HPDE6-E6E7 (cell line): ENCODE measurements at regions not wholly inside any gene's neighbourhood (a gene's known extent, or its start where the extent isn't known, plus 50 kb on each side); places are given as distances from the start of the nearest gene placed in this dataset.
"Not testable (repeated sequence)": the region's sequence is repeated elsewhere in the genome, so short reads cannot be mapped to it uniquely, and the experiment has no call there.

ENCODE experiments used
- DNase-seq: peaks from one replicate; pipeline ENCODE4 v3.0.0; 2011; ENCODE audit warnings: missing footprints; ENCODE audit errors: extremely low spot score

DNA sequence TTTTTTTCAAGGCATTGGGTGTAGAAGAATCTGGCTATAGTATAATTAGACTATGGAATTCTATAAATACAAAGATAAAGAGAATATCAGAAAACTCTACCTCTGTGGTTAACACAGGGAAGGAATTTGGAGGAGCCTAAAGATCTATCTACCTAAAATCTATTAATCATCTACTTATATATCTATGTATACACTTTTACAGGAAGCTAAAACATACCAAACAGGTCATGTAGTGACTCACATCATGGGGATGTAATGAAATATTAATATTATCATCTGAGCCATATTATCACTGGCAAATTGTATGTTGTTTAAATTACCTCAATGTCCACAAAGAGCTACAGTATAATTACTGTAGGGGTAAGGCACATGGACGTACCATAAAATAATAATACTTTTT lies 1748.2 kb downstream of the EFNA5 start:
- peak; percentile 12 for DNase-seq

DNA sequence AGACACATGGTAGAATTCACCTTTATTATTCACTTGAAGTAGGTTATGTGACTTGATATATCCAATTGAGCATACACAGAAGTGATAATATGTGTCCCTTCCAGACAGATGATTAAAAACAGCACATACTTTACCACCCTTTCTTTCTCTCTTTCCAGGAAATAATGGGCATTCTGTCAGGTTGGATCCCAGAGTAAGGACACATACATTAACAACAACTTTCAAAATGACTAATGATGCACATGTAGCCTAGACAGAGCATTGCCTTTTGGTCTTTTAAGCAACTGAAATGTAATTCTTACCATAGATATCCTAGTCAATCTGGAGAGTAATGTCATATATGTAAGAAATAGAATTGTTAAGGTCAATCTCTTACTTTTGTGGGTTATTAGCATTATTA lies 1748.7 kb downstream of the EFNA5 start:
- no peak for DNase-seq

DNA sequence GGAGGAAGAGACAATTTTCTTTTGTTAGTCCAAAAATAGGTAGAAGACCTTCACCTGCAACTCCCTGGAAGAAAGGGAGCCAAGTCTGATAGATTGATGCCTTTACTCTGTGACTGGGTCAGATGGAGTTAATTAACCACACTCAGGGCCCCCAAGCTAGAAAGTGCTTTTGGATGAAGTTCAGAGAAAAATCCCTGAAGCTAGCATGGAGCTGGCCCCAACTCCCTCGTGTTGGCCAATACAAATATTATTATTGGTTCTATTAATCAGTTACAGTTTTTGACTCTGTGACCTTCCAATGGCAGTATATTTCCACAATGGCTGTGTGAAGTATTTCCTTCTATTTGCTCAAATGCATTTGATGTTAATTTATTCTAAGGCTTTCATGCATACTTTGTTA lies 1753.5 kb downstream of the EFNA5 start:
- DNase-seq = no peak

- DNase-seq = no peak
Observed at GRCh38 chr5:105907016-105907415, 1763.7 kb downstream of the EFNA5 start.

- no peak for DNase-seq
Observed at GRCh38 chr5:105905392-105905791, 1765.3 kb downstream of the EFNA5 start.

GRCh38 chr5:105903069-105903468 lies 1767.7 kb downstream of the EFNA5 start:
- DNase-seq = no peak

DNA sequence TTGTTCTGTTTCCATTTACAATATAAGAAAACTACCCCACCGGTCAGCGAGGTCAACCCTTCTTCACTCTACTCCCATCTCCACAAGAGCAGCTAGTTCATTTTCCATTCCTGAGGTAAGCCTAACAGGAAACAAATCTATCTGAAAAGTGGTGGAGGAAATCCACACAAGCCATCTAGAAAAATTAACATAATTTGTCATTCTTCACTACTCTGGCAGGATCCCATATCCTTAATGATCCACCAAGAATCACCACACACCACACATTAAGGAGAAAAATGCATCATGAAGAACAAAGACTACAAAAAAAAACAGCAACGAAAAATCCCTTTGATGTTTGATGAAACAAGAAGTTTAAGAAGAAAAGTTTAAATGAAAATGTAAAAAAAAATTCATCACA lies 1771.0 kb downstream of the EFNA5 start:
- no peak for DNase-seq

DNA sequence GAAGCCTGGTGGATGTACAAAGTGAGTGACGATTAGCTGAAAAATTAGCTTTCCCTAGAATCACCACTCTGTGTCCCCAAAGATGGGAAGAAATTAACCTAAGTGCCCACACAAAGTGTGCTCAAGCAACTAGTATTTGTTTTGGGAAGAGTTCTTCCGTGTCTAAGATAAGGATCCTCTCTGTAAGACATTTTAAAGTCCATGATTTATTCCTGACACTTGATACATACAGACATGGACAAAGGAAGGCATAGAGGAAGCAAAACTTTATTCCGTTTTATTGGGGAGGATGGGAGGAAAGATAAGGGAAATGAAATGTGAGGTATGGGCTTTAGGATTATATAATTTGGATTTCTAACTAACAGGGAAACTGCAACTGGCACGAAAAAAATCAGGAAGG lies 1772.6 kb downstream of the EFNA5 start:
- DNase-seq = no peak

DNA sequence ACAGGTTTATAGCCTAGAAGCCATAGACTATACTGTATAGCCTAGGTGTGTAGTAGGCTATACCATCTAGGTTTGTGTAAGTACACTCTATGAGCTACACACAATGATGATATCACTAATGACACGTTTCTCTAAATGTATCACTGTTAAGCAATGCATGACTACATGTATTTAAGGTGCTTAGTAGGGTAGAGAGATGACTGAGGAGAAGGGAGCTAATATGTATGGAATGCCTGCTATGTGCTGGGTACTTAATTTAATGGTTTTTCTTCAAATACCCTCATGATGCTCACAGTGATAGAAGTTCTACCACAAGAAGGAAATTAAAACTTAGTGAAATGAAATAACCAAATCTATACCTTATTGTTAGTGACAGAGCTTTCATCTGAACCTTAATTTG lies 1785.5 kb downstream of the EFNA5 start:
- DNase-seq = no peak

DNA sequence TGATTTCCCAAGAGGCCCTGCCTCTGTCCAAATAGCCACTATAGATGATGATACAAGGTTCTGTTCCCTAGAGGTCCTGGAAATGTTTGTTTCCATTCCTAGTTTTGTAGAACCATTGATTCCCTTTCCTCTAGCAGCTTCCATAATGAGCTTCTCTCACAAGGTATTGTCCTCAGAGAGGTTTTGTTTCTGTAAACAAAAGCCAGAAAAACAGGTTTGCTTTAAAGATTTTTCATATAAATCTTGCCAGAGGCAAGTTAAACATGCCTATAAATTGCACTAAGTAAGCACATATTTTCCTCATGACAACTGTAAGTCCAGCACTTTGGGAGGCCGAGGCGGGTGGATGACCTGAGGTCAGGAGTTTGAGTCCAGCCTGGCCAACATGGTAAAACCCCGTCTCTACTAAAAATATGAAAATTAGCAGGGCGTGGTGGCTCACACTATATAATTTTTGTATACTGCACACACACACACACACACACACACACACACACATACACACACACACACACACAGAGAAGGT lies 1787.7 kb downstream of the EFNA5 start:
- DNase-seq = peak; percentile 19

GRCh38 chr5:105878402-105878801 lies 1792.3 kb downstream of the EFNA5 start:
- no peak for DNase-seq

DNA sequence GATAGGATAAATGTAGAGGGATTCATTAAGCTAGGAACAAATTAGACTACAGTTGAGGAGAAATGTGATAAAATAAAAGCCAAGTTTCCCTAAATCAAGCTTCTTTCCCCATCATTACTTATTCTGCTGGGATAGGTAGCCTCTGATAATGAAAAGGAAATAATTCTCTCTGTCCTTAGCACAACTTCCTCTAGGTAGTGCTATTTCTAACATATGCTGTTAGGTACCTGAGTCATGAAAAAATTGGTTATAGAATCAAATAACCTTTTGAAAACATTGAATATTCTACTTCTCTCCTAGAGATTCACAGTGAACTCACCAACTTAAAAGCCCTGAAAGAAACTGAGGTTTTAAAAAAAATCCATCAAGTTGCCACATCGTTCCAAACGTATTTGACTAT lies 1793.1 kb downstream of the EFNA5 start:
- peak; percentile 3 for DNase-seq

- DNase-seq = no peak
Observed at GRCh38 chr5:105874316-105874715, 1796.4 kb downstream of the EFNA5 start.

DNA sequence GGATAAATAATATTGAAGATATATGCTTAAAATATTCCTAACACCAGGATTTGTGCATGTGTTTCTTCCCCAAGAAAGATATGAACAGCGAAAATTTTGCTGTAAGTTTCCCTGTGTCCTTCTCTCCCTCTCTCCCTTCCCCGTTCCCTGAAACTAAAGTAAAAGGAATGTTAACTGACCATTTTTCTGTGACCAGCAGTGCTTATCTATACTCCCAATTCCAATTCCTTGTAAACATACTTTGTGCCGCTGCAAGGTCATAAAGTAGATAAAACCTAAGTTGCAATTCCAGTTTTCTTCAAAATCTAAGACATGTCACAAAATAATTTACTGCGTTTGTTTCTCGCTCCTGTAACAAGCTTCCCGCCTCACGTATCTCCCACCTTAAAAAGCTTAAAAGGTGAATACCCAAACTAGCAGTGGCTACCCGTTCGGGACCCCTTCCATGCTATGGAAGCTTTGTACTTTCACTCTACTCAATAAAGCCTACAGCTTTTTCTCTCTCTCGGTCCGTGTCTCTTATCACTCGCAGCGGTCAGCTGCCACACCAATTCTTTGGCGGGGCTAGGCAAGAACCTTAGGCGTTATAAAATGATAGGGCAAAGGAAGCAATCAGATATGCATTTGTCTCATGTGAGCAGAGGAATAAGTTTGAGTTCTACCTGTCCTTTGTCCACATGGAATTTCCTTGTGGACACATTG lies 1798.0 kb downstream of the EFNA5 start:
- no peak for DNase-seq

DNA sequence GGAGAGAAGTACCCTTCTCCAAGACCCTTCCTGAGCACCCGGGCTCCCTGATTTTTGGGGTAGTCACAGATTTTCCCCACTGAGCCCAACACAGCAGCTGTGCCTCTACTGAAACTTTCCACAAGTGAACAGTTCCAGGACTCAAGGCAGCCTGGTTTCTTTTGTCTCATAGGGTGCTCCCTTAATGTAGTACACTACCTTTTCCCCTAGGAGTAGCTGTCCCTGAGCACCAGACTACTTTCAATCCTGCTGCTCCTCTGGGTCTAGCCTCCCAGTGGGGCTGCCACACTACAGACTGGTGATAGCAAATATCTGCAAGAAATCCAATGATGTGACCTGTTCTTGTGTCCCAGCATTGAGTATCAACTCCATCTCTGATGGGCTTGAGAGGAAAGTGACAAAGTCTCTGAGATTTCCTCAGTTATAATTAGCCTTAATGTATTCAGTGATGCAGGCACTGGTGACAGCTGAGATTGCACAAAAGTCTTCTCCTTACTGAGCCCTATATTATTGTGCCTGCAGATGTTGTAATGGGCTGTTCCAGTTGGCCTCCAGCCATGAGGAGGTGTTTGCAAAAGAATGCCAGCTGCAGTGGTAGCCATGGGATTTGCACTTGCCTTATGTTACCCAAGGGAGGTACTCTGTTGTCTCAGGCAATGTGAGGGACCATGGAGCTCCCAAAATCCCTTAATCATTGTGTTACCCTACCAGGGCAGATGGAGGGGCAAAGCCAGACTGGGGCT lies 1802.5 kb downstream of the EFNA5 start:
- DNase-seq = no peak

DNA sequence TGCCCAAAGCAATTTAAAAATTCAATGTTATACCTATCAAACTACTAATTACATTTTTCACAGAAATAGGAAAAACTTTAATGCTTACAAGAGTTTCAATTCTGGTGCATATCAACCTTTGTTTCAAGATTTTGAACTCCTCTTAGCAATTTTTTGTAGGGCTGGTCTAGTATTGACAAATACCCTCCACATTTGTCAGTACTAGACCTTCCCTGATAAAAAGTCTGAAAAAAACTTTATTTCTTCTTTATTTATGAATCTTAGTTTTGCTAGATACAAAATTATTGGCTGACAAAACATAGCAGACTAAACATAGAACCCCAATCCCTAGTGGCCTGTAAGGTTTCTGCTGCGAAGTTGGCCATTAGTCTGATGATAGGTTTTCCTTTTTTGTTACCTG lies 1804.9 kb downstream of the EFNA5 start:
- DNase-seq = no peak

DNA sequence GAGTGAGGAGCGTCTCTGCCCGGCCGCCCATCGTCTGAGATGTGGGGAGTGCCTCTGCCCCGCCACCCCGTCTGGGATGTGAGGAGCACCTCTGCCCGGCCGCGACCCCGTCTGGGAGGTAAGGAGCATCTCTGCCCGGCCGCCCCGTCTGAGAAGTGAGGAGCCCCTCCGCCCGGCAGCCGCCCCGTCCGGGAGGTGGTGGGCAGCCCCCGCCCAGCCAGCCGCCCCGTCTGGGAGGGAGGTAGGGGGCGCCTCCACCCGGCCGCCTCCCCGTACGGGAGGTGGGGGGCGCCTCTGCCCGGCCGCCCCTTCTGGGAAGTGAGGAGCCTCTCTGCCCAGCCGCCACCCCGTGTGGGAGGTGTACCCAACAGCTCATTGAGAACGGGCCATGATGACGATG lies 1811.4 kb downstream of the EFNA5 start:
- DNase-seq = not testable (repeated sequence)

GRCh38 chr5:105849701-105850100 lies 1821.0 kb downstream of the EFNA5 start:
- DNase-seq = no peak

DNA sequence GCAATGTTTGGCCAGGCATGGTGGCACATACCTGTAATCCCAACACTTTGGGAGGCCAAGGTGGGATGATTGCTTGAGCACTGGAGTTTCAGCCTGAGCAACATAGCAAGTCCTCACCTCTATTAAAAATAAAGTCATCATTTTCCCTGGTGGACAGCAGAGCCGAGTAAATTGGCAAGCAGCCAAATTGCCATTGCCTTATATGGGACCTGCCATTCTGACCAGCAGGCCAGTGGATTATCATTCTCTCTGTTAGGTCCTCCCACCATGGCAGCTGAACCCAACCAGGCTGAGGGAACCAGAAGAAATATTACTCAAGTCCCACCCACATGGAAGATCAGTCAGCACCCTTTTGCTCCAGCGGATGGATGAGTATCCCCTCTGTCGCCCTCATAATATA lies 1829.9 kb downstream of the EFNA5 start:
- no peak for DNase-seq

DNA sequence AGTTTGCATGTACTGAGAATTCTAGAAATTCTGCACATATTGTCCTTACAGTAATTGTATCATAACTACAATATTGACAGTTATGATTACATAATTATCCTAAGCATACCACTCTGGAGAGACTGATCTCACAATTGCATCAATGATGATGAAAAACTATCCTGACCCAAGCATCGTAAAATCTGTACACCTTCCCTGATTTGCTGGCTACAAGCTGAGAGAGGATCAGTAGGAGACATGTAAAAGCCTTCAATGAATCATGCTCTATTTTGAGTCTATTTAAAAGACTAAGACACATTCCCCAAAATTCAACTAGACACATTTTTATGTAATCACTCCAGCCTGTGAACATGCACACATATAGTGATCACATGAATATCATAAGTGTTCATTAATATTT lies 1833.8 kb downstream of the EFNA5 start:
- DNase-seq = no peak

DNA sequence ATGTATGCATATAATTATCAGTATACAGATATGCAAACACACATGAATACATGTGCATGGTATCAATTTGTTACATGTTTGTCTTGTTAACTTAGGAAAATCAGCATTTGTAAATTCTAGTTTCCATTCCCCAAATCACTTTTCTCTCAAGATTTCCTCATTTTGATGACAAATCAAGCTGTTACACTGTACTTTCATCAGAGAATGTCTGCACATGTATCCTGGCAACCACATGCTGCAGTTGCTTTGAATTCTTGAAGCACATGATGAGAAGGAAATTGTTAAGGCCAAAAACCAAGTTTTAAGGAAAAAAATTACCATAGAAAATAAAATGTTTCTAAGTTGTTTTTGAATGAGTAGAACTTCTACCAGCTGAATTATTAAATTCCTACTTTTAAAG lies 1834.5 kb downstream of the EFNA5 start:
- no peak for DNase-seq

GRCh38 chr5:105828821-105829220 lies 1841.9 kb downstream of the EFNA5 start:
- DNase-seq = no peak

- no peak for DNase-seq
Observed at GRCh38 chr5:105821800-105822199, 1848.9 kb downstream of the EFNA5 start.
